Testis (tissue), 2 donors: ENCODE measurements at regions not wholly inside any gene's neighbourhood (a gene's known extent, or its start where the extent isn't known, plus 50 kb on each side); places are given as distances from the start of the nearest gene placed in this dataset.

Experiments
- DNase-seq: peaks from one replicate; pipeline ENCODE4 v3.0.0-alpha.2; 2019
- H3K27ac ChIP-seq, 2 donors: fragments of 200-600 bp; sonication (generic); one replicate each; pipeline ENCODE4 v1.5.1; 2019
- H3K27me3 ChIP-seq: fragments of 200-600 bp; sonication (generic); one replicate; pipeline ENCODE4 v1.5.1; 2019
- H3K36me3 ChIP-seq: fragments of 200-600 bp; sonication (generic); one replicate; pipeline ENCODE4 v1.5.1; 2017; ENCODE audit warnings: low read depth; ENCODE audit errors: missing control alignments
- H3K4me1 ChIP-seq: fragments of 200-600 bp; sonication (generic); one replicate; pipeline ENCODE4 v1.5.1; 2019
- H3K4me3 ChIP-seq, 2 donors: fragments of 200-600 bp; sonication (generic); one replicate each; pipeline ENCODE4 v1.5.1; 2017 to 2019
- H3K9me3 ChIP-seq: fragments of 200-600 bp; sonication (generic); one replicate; pipeline ENCODE4 v1.5.1; 2017
- POLR2A ChIP-seq: fragments of 450-650 bp; IDR thresholded peaks from one replicate; pipeline ENCODE4 v1.6.1; 2017; ENCODE audit warnings: antibody characterized with exemption, mild to moderate bottlenecking, moderate library complexity
- WGBS, 2 donors: methylation state at CpG; one replicate each; pipeline ENCODE4 v1.1.5; 2018; 5-methylcytosine and 5-hydroxymethylcytosine counted together
- intact Hi-C: fragments of 100-400 bp; cut with DNase I; formaldehyde crosslinking; loops from one replicate; pipeline ENCODE4 v1.15.1; 2023; ENCODE audit warnings: low total_unique reads
- TF ChIP-seq, protein P1 (sequence below), 3 experiments: fragments of 450-650 bp in 2 of 3; fragments of 200-600 bp in 1 of 3; sonication (generic) in 1 of 3; IDR thresholded peaks; one replicate each; pipeline ENCODE4 v1.5.1; 2016 to 2019; ENCODE audit warnings: antibody characterized with exemption in 3 of 3, mild to moderate bottlenecking in 2 of 3, moderate library complexity in 1 of 3

DNA sequence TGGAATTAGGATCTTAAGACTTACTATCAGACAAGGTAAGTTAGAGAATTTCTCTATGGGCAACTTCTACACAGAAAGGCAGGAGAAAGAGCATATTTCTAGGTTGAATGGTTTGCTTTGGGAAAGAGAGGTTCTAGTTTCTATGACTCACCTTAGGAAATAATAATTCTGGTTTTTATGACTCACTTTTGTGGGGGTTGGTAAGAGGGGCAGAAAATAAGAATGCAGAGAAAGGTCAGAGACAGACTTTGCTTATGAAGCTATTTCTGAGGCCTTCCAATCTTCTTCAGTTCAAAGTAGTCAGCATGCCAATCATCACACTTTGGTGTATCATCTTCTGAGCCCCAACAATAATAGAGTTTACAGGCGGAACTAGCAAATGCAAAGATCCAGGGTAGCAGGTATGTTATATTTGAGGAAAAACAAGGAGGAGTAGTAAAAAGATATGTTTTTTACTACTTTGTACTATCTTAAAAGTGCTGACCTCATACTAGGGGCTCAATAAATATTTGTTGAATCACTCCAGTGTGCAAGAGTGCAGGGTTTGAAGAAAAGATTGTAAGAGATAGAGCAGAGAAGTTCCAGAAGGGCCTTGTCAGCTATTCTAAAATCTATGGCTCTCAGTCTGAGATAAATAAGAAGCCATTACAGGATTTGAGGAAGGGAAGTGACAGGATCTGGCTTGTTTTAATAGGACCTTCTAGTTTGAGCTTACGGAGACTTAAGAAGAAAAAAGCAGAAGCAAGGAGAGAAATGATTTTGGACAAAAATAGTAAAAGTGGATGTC is 56.7 kb upstream of the LRFN5 start:
- intact Hi-C loops: no loop called here
- no peaks in the 10 kb centered on the region for H3K27me3 ChIP-seq
- no peaks in the 10 kb centered on the region for H3K4me1 ChIP-seq
- H3K36me3 ChIP-seq: no peaks in the 10 kb centered on the region
- no peaks in the 10 kb centered on the region for H3K9me3 ChIP-seq
- TF ChIP-seq, protein P1, sequence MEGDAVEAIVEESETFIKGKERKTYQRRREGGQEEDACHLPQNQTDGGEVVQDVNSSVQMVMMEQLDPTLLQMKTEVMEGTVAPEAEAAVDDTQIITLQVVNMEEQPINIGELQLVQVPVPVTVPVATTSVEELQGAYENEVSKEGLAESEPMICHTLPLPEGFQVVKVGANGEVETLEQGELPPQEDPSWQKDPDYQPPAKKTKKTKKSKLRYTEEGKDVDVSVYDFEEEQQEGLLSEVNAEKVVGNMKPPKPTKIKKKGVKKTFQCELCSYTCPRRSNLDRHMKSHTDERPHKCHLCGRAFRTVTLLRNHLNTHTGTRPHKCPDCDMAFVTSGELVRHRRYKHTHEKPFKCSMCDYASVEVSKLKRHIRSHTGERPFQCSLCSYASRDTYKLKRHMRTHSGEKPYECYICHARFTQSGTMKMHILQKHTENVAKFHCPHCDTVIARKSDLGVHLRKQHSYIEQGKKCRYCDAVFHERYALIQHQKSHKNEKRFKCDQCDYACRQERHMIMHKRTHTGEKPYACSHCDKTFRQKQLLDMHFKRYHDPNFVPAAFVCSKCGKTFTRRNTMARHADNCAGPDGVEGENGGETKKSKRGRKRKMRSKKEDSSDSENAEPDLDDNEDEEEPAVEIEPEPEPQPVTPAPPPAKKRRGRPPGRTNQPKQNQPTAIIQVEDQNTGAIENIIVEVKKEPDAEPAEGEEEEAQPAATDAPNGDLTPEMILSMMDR (IDR thresholded peaks at IDR 0.05): no peak
- TF ChIP-seq POLR2A: no peak
- DNase-seq: no peak
- WGBS, 2 donors: 82 to 87% methylated on average over 2 of the region's 2 CpGs
- H3K27ac ChIP-seq: no peak overlapping the region
- H3K4me3 ChIP-seq: no peak overlapping the region

DNA sequence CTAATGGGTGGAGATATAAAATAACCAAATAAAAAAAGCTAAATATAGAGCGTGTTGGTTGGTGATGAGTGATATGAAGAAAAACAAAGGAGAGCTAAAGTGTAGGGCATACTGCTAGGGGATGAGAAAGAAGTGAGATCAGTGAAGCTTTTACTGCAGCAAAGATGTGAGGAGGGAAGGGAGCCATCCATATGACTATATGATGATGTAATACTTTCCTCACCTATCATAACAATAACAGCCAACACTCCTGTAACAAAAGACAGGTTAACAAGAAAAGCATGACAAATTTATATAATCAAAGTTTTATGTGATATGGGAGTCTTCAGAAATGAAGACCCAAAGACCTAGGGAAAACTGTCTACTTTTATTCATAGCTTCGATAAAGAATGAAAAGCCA is 57.4 kb upstream of the LRFN5 start:
- Histone ChIP-seq H3K36me3 (no peaks in the 10 kb centered on the region), H3K4me3 (no peak overlapping the region), H3K4me1 (no peaks in the 10 kb centered on the region), H3K27me3 (no peaks in the 10 kb centered on the region), H3K27ac (no peak overlapping the region), H3K9me3 (no peaks in the 10 kb centered on the region)
- no peak for DNase-seq
- 80 to 95% methylated on average over 2 of the region's 2 CpGs for WGBS, 2 donors
- TF ChIP-seq, protein P1 (IDR thresholded peaks at IDR 0.05): no peak
- no peak for TF ChIP-seq POLR2A
- intact Hi-C loops: no loop called here

DNA sequence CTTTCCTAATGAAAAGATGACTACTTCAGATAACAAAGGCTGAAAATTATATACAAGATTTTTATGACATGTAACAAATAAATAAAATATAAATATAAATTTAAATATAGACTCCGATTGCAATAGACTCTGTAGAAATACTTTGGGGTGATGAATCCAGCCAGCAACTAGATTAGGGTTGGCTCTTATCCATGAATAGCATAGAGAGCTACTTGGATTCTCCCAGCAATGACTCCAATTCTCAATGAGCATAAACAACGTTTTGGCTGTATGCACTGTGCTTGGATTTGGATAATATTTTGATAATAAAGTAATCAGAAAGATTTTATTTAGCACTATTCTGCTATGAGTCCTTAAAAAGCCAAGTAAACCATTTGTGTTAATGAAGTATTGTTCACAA is 58.0 kb upstream of the LRFN5 start:
- Histone ChIP-seq H3K4me3 (no peak overlapping the region), H3K4me1 (no peaks in the 10 kb centered on the region), H3K36me3 (no peaks in the 10 kb centered on the region), H3K9me3 (no peaks in the 10 kb centered on the region), H3K27me3 (no peaks in the 10 kb centered on the region), H3K27ac (no peak overlapping the region)
- intact Hi-C loops: no loop called here
- DNase-seq: no peak
- TF ChIP-seq, protein P1 (IDR thresholded peaks at IDR 0.05): no peak
- no peak for TF ChIP-seq POLR2A
- 41 to 57% methylated on average over 2 of the region's 2 CpGs for WGBS, 2 donors

DNA sequence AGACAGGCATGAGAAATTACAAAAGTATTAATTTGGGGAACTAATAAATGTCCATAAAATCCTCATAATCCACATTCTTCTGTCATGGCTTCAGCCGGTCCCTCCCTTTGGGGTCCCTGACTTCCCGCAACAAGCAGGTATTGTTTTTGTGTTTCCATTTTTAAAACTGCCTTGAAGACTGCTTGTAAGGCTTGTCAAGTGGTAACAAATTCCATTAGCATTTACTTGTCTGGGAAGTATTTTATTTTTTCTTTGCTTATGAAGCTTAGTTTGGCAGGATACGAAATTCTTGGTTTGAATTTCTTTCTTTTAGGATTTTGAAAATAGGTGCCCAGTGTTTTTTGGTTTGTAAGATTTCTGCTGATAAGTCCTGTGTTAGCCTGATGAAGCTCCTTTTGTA is 65.3 kb upstream of the LRFN5 start:
- intact Hi-C loops: no loop called here
- Histone ChIP-seq H3K4me3 (no peak overlapping the region), H3K36me3 (no peaks in the 10 kb centered on the region), H3K27me3 (no peaks in the 10 kb centered on the region), H3K27ac (no peak overlapping the region), H3K9me3 (no peaks in the 10 kb centered on the region), H3K4me1 (no peaks in the 10 kb centered on the region)
- 92 to 97% methylated on average over 3 of the region's 3 CpGs for WGBS, 2 donors
- DNase-seq: no peak
- TF ChIP-seq, protein P1 (IDR thresholded peaks at IDR 0.05): no peak
- TF ChIP-seq POLR2A: no peak

DNA sequence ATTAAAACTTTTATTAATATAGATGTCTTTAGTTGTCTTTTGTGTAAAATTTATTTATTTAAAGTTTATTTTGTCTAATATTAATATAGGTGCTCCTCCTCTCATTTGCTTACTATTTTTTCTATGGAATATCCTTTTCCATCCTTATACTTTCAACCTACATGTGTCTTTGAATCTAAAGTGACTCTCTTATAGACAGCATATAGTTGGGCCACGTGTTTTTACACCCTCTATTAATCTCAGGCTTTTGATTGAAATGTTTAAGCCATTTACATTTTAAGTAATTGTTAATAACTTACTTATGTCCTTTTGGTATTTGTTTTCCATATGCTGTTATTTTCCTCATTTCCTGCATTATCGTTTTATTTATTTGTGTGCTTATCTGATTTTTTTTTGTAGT is 74.4 kb upstream of the LRFN5 start:
- intact Hi-C loops: no loop called here
- Histone ChIP-seq H3K4me3 (no peak overlapping the region), H3K4me1 (no peaks in the 10 kb centered on the region), H3K9me3 (no peaks in the 10 kb centered on the region), H3K27me3 (no peaks in the 10 kb centered on the region), H3K36me3 (no peaks in the 10 kb centered on the region), H3K27ac (no peak overlapping the region)
- TF ChIP-seq, protein P1 (IDR thresholded peaks at IDR 0.05): no peak
- no peak for TF ChIP-seq POLR2A
- WGBS, 2 donors: 91 to 92% methylated on average over 2 of the region's 2 CpGs
- no peak for DNase-seq
